NCI-H2107 treated with DMSO at 0.1 percent for 48 hours (cell line): ENCODE measurements at regions not wholly inside any gene's neighbourhood (a gene's known extent, or its start where the extent isn't known, plus 50 kb on each side); places are given as distances from the start of the nearest gene placed in this dataset.
A peak's percentile ranks its signal among the peaks of the same experiment; 100 is the strongest.
"Not testable (repeated sequence)": the region's sequence is repeated elsewhere in the genome, so short reads cannot be mapped to it uniquely, and the experiment has no call there.

Experiments used
- DNase-seq: peaks from one replicate; lab custom pipeline; 2025; ENCODE audit not compliant: unreplicated experiment; lab: John Stamatoyannopoulos, UW

- no peak for DNase-seq
Observed at GRCh38 chr4:60923075-60923474, 277.1 kb upstream of the ADGRL3 start.

- no peak for DNase-seq
Observed at GRCh38 chr4:60926624-60927023, 273.5 kb upstream of the ADGRL3 start.

- no peak for DNase-seq
Observed at GRCh38 chr4:60930866-60931265, 269.3 kb upstream of the ADGRL3 start.

- DNase-seq = peak; percentile 85
Observed at GRCh38 chr4:60934566-60935295, 265.4 kb upstream of the ADGRL3 start.

- DNase-seq = no peak
Observed at GRCh38 chr4:60938181-60938580, 261.9 kb upstream of the ADGRL3 start.

GRCh38 chr4:60938621-60939020 is 261.5 kb upstream of the ADGRL3 start:
- no peak for DNase-seq

GRCh38 chr4:60944060-60944459 is 256.1 kb upstream of the ADGRL3 start:
- DNase-seq = no peak

- DNase-seq = no peak
Observed at GRCh38 chr4:60945641-60946040, 254.5 kb upstream of the ADGRL3 start.

- no peak for DNase-seq
Observed at GRCh38 chr4:60948008-60948407, 252.1 kb upstream of the ADGRL3 start.

- no peak for DNase-seq
Observed at GRCh38 chr4:60952921-60953320, 247.2 kb upstream of the ADGRL3 start.

- DNase-seq = no peak
Observed at GRCh38 chr4:60953826-60954225, 246.3 kb upstream of the ADGRL3 start.

- DNase-seq = no peak
Observed at GRCh38 chr4:60962286-60962685, 237.8 kb upstream of the ADGRL3 start.

- DNase-seq = no peak
Observed at GRCh38 chr4:60981534-60981933, 218.6 kb upstream of the ADGRL3 start.

GRCh38 chr4:60989141-60989540 is 211.0 kb upstream of the ADGRL3 start:
- DNase-seq = no peak

GRCh38 chr4:60992037-60992436 is 208.1 kb upstream of the ADGRL3 start:
- no peak for DNase-seq

GRCh38 chr4:61003301-61003700 is 196.8 kb upstream of the ADGRL3 start:
- DNase-seq = no peak

- no peak for DNase-seq
Observed at GRCh38 chr4:61004651-61005170, 195.4 kb upstream of the ADGRL3 start.

GRCh38 chr4:61011051-61011450 is 189.1 kb upstream of the ADGRL3 start:
- DNase-seq = no peak

GRCh38 chr4:61011936-61012335 is 188.2 kb upstream of the ADGRL3 start:
- not testable (repeated sequence) for DNase-seq

- no peak for DNase-seq
Observed at GRCh38 chr4:61024610-61025009, 175.5 kb upstream of the ADGRL3 start.

- no peak for DNase-seq
Observed at GRCh38 chr4:61027939-61028338, 172.2 kb upstream of the ADGRL3 start.

GRCh38 chr4:61036071-61036684 is 163.9 kb upstream of the ADGRL3 start:
- no peak for DNase-seq

- no peak for DNase-seq
Observed at GRCh38 chr4:61041527-61041926, 158.6 kb upstream of the ADGRL3 start.
